Inflammatory macrophage (primary cell): ENCODE measurements at regions not wholly inside any gene's neighbourhood (a gene's known extent, or its start where the extent isn't known, plus 50 kb on each side); places are given as distances from the start of the nearest gene placed in this dataset.
"Not testable (repeated sequence)": the region's sequence is repeated elsewhere in the genome, so short reads cannot be mapped to it uniquely, and the experiment has no call there.

Experiments used
- DNase-seq, 2 donors: peaks; one replicate each; pipeline ENCODE4 v3.0.0-alpha.2; 2020 to 2022

DNA sequence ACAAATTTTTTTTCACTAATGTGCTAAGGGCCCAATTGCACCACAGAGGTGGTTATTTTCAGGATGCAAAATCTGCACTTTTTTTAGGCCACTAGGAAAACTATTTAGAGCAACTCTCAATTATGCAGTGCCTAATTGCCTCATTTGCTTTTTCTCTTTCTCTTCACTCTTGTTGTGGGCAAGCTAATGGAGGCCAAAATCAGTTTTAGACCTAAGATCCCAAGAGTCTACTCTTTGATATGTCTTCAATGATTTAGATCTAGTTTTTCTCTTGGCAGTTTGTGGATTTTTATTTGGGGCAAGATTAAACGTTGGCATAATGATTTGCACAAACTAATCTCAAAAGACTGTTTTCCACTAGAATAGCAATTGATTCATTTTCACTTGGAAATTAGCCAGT, 1996.9 kb downstream of the LRRC4C start:
- no peak for DNase-seq

DNA sequence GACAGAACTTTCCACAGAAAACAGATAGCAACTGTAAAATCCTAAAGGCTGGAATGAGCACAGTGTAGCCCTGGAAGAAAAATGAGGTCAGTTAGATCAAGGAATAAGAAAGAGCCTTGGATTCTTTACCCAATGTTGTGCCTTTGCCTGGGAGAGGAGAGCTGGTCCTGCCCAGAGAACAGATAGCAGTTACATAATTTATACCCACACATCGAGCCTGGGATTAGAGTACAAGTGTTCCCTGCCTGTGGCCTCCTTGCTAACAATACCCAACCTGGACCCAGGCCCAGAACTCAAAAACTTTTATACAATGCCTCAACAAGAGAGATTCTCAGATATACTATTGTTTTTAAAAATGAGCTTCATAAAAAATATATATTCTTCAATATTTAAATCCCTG, 1998.4 kb downstream of the LRRC4C start:
- DNase-seq = no peak

DNA sequence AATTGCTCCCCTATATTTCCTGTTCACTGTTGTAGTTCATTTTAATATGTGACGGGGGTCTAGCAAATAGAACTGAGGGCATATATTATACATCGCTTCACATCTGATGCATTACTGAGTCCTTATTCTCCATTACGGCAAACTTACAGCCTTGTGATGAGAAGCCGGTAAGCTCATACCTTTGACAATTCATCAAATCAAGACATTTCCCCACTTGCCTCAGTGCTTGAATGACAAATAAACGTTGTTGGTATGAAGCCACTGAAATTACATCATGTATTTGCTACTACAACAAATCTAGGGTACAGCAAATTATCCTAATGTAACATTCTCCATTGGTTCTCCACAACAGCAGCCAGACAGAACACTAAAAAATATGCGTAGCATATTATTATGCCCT, 1999.8 kb downstream of the LRRC4C start:
- no peak for DNase-seq

DNA sequence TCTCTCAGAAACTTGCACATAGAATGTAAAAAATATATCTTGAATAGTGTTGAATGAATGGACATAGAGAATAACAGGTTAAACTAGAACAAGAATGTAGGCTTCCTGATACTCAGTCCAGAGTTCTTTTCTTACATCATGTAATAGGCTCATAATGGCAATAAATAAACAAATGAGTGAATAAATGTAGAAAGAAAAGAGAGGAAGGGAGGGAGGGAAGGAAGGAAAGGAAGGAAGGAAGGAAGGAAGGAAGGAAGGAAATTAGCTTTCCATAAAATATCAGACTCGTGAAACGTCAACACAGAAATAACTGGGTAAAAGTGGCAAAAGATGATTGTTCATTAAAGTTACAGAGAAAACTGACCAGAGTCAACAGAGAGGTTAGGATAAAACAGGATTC, 2001.0 kb downstream of the LRRC4C start:
- no peak for DNase-seq

DNA sequence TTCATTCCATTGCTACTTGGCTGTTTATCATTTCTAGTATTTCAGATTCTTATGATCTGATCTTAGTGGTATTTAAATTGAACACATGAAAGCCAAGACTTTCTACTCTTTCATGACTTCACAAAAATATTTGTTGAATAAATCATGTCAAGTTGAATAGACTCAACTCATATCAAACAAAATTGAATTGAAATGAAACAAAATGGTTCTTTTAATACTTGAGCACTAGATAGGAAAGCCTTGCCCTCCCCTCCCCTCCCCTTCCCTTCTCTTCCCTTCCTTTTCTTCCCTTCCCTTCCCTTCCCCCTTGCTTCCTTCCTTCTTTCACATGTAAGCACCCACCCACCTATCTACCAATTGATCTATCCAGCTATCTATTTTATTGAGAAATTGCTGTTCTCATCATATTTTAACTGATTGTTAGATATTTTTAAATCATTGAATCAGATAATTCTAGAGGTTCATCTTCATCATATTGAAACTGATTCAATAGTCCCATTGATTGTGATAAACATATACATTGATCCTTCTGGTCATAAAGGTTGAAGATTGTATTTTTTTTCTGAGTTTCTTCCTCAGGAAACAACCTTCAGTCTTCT, 2015.9 kb downstream of the LRRC4C start:
- no peak for DNase-seq

DNA sequence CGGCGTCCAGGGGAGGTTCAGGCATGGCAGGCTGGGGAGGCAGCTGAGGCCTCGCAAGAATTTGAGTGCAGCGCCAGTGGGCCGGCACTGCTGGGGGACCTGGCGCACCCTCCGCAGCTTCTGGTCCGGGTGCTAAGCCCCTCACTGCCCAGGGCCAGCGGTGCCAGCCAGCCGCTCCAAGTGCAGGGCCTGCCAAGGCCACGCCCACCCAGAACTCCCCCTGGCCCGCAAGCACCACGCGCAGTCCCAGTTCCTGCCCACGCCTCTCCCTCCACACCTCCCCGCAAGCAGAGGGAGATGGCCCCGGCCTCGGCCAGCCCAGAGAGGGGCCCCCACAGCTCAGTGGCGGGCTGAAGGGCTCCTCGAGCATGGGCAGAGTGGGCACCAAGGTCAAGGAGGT, 2017.3 kb downstream of the LRRC4C start:
- DNase-seq = no peak

DNA sequence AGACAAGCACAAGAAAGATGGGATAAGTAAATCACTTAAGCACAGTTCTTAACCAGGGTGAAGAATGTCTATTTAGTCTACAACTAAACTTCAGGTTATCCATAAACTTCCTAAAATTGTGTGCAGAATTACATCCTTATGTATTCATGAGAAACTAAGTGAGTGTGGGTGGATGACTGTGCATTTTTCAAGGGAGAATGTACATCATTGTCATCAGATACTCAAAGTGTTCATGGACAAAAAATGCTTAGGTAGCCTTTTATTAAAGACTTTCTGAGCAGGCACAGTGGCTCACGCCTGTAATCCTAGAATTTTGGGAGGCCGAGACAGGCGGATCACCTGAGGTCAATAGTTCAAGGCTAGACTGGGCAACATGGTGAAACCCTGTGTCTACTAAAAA, 2023.8 kb downstream of the LRRC4C start:
- DNase-seq = no peak

DNA sequence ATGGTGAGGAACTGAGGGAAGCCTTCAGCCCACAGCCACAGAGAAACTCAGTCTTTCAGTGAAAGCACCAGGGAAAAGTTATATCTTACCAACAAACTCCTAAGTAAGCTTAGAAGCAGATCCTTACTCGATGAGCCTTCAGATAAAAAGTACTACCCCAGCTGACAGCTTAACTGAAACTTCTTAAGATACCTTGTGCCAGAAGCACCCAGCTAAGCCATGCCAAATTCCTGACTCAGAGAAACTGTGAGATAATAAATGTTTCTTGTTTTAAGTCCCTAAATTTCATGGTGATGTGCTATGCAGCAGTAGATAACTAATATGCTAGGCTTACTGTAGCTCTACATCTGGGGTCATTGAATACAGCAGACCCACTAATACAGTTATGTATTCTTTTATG, 2025.0 kb downstream of the LRRC4C start:
- no peak for DNase-seq

DNA sequence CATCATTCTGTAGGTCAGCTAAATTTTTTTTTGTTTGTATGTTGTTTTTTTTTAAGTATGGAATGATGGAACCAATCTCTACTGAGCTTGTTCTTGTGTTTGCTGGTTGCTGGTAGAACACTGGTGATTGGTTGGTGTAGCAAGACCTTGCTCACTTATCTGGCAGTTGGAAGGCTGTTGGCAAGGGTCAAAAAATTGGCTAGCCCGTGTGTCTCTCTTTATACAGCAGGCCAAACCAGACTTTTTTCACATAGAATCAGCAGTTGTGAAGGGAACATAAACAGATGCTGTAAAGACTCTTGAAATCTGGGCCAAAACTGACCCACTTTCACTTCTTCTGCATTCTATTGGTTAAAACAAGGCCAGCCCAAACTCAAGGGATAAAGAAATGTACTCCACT, 2026.5 kb downstream of the LRRC4C start:
- no peak for DNase-seq

DNA sequence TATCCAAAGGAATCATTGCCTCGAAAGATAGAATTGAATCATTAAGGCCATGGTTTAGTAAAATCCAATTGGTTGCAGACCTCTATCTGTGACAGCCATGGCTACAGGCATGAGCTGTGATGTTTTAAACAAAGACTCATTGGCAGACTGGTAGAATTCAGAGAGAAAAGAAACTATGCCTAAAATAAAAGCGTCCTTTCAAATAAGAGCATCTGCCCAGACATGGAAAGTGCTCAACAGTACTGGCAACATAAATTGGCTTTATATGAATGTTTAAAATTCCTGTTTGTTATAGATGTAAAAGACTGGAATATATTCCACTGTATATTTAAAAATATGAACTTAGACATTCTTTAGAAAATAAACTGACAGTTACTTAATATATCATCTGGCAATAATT, 2034.2 kb downstream of the LRRC4C start:
- DNase-seq = no peak

DNA sequence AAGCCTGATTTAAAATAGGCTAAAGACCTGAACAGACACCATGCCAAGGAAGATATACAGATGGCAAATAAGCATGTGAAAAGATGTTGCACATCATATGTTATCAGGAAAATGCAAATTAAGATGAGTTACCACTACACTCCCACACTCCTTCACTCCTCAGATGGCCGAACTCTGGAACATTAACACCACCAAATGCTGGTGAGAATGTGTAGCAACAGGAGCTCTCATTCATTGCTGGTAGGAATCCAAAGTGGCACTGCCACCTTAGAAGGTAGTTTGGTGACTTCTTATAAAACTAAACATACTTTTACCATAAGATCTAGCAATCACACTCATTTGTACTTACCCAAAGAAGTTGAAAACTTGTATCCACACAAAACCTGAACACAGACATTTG, 2047.3 kb downstream of the LRRC4C start:
- DNase-seq = no peak

DNA sequence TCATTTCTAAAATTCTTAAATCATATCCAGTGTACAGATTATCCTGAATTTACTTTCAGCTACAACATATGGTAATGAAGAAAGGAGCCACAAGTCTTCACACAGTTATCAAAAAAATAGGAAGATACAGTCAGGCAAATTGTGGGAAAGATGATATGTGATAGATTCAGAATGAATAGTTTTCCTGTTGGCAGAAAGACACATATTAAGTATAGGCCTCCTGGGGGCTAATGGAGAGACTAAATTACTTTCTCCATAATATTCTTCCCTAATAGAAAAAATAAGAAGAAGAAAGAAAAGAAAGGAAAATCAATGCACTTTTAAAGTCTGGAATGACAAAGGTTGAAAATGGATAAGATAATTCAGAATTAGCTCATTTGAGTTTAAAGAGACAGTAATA, 2073.5 kb downstream of the LRRC4C start:
- DNase-seq = no peak

DNA sequence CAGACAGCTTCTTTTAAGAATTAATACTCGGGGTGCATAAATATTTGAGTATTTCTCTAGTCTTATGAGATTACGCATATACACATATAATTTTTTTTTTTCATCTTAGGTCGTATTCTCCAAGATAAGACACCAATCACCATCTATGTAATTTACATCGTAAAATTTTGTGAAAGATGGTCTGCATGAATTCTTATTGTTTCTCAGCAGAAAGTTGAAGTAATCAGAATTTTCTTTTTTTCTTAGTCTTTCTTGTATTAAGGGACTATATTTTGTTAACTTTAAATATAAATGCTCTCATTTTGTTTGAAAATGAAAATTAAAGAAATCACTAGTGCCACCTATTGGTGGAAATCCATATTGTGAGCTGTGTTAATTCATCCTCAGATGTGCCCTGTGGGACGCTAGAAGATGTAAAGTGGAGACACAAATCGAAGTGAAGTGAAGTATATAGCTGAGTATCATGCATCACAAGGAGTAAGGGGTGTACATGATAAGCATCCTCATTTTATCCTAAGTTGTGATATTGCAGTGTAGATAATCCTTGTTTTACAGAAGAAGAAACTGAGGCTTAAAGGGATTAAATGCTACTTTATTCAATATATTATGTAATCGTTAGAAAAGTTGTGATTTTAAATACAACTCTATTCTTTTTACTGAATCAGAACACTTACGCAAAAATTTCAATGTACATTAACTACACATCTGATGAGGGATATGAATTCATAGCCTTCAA, 2084.3 kb downstream of the LRRC4C start:
- peak; percentile 15 to 53 for DNase-seq

DNA sequence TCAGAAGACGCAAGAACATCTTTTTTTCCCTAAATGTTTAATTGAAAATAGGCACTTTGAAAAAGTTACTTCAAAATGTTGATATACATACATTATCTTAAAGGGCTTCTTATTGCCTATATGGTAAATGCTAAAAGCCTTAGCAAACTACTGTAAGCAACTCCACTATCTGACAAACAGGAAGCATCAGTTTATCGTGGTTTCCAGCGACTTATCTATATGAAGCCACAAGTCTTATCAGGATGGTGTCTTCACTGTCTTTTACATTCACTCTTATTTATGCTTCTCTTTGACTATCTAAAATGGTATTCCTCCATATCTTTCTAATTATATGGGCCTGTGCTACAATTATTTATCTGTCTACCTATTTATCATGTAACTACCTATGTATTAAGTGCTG, 2091.9 kb downstream of the LRRC4C start:
- no peak for DNase-seq

DNA sequence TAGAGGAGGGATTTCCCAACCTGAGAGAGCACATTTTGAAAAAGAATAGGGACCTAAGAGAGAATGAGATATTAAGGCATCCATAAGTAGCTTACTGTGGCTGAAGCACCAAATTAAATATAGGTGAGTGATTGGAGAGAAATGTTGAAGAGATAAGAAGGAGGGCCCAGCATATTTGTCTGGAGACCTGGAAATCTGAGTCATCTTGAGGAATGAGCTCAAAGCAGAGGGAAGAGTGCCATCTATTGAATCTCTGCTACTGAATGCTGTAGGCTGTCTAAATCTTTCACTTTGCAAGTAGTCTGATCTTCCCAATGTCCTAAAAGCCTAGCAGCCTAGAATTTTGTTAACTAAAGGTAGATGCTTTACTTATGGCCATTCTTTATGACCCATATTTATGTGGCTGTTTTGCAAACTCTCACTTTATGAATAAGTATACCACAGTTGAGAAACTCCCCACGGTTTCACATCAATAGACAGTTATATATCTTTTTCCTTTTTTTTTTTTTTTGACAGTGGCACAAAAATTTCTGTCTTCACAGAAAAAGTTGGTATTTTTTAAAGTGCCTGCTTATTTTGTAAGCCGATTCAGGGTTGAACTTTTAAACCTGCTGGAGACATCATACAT, 2093.5 kb downstream of the LRRC4C start:
- DNase-seq = no peak

DNA sequence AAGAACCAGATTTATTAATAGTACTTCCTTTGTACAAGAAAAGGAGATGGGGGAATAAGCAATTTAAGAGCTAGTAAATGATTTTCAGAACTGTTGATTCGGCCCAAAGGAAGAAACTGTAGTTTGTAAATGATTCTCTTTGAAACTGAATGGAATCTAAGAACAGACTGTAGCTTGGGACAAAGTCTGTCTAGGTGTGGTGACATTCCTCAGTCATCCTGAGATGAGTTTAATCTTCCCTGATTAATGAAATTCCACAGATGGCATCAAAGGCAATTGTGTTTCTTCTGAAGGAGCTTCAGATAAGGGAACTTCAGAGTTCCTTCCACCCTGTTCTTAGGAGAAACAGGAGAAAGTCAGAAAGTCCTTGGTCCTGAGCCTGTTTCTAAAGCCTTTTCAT, 2095.9 kb downstream of the LRRC4C start:
- no peak for DNase-seq

DNA sequence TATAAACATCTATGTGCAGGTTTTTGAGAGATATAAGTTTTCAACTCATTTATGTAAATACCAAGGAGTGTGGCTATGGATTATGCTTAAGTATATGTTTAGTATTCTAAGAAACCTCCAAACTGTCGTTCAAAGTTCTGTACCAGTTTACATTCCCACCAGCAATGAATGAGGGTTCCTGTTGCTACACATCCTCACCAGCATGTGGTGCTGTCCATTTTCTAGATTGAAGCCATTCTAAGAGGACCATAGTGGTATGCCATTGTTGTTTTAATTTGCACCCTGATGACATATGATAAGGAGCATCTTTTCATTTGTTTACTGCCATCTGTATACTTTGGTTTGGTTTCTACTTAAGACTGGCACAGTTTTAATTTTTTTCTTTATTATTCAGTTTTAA, 2097.9 kb downstream of the LRRC4C start:
- DNase-seq = no peak

DNA sequence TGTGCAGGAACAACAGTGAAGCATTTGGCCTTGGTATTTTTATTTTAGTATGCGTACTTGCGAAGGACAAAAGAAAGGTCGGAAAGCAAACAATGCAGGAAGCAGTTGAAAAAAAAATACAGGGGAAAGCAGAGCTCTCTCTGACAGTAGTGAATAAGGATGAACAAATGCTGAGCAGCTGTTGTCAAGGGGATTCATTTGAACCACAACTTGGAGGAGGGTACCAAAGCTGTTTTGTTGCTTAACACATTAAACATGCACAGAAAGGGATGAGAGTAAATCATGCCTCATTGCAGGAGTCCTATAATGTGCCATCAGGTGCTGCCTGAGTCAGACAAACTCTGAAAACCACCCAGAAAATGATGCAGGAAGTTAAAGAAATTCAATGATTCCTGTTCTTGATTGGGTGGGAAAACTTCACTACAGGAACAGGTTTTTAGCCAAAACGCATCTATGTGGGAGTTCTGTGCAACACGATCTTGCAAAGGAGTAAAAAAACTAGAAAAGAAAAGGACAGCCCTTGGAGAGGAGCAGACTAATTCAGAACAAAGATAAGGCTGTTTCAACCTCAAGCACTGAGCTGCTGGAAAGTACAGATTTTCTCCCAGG, 2113.5 kb downstream of the LRRC4C start:
- no peak for DNase-seq

DNA sequence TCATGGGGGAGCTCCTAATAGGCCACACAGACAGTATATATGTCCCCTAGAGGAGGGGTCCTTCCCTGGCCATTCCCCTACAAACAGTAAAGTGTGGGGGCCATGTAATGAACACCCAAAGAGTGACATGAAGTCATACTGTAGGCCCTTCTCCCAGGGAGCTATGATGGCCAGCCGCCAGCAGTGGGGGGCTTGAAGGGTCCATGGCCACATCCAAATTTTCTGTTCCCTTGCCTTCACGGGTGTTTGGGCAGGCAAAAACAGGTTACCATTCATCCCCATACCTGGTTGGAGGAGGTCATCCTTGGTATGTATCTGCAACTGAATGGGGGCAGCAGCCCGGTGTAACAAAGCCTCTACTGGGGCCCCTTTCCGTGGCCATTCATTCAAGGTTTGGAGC, 2118.0 kb downstream of the LRRC4C start:
- no peak for DNase-seq

DNA sequence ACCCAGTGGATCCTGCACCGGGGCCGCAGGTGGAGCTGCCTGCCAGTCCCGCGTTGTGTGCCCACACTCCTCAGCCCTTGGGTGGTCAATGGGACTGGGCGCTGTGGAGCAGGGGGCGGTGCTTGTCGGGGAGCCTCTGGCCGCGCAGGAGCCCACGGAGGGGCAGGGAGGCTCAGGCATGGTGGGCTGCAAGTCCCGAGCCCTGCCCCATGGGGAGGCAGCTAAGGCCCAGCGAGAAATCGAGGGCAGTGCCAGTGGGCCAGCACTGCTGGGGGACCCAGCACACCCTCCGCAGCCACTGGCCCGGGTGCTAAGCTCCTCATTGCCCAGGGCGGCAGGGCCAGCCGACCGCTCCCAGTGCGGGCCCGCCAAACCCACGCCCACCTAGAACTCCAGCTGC, 2126.4 kb downstream of the LRRC4C start:
- DNase-seq = not testable (repeated sequence)

DNA sequence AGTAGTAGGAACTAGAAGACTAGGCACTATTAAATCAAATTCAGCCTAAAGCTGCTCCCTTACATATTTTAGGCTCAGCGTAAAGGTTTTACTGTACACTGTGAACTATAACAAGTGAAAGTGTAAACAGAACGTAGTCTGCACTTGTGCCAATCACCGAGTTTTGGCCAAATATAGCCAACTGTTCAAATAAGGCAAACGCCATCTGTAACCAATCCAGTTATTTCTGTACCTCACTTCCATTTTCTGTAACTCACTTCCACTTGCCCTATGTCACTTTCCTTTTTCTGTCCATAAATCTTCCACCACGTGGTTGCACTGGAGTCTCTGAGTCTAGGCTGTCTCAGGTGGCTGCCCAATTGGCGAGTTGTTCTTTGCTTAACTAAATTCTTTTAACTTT, 2132.2 kb downstream of the LRRC4C start:
- no peak for DNase-seq

DNA sequence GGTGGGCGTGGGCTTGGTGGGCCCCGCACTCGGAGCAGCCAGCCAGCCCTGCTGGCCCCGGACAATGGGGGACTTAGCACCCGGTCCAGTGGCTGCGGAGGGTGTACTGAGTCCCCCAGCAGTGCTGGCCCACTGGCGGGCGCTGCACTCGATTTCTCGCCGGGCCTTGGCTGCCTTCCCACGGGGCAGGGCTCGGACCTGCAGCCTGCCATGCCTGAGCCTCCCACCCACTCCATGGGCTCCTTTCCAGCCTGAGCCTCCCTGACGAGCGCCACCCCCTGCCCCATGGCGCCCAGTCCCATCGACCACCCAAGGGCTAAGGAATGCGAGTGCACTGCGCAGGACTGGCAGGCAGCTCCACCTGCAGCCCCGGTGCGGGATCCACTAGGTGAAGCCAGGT, 2147.6 kb downstream of the LRRC4C start:
- not testable (repeated sequence) for DNase-seq

DNA sequence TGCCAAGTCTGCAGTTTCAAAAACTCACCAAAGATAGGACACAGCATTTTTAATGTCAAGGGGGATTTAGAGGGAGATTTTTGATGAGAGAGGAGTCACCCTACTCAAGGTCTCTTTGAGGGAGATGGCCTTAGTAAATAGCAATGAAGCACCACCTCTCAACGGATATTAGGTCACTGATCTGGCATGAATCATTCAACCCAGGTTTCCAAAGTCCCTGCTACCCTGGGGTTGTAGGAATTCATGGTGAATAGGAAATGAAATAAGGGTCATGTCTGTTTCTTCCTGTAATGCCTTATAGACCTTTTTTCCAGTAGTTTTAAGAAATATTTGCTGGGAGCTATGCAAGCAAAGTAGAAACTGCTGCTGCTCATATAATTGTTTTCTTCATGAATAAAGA, 2154.9 kb downstream of the LRRC4C start:
- no peak for DNase-seq

DNA sequence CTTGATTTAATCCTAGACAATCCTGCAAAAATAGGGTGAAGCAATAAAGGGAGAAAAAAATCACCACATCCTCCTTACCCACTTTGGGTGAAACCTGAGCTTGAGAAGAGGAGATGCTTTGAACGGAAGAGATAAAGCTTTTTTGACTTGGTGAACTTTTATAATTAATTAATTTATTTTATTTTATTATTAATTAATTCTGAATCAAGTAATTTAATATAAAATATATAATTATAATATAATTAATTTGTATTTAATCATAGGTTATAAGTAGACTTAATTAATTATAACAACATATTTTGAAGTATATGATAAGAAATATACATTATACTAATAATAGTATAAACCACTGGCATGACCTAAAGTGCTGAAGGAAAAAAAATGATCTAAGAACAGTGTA, 2164.8 kb downstream of the LRRC4C start:
- no peak for DNase-seq
